Endothelial cell of umbilical vein (primary cell): ENCODE measurements at regions not wholly inside any gene's neighbourhood (a gene's known extent, or its start where the extent isn't known, plus 50 kb on each side); places are given as distances from the start of the nearest gene placed in this dataset.

ENCODE experiments used
- BruUV-seq: library from RNA; stranded (reverse); fragments of 400-500 nt; replicated peaks from 2 replicates; lab custom pipeline; 2021; lab: Mats Ljungman, UMichigan
- CTCF ChIA-PET: fragments of 300-600, 350-600 bp; sonication (Branson Sonifier 250); formaldehyde crosslinking; loops from one replicate; lab custom pipeline; 2021; ENCODE audit warnings: antibody characterized with exemption, inconsistent platforms; lab: Charles Lee
- POLR2A ChIA-PET: fragments of 300-600, 350-600 bp; sonication (Branson Sonifier 250); formaldehyde crosslinking; loops from one replicate; lab custom pipeline; 2021; ENCODE audit warnings: antibody characterized with exemption, inconsistent platforms; lab: Charles Lee
- DNase-seq: peaks from one replicate; pipeline ENCODE4 v3.0.0-alpha.2; 2011; ENCODE audit warnings: low read depth, low spot score
- FAIRE-seq: peaks from 2 replicates; lab custom pipeline; 2011; peaks lifted over from hg19 to GRCh38; lab: Jason Lieb, UNC
- H2AFZ ChIP-seq: 2 replicates; pipeline ENCODE4 v1.6.0; 2012; ENCODE audit warnings: low read depth, low read length, control low read depth, inconsistent platforms
- H3K27ac ChIP-seq: 2 replicates; pipeline ENCODE4 v1.5.1; 2011; ENCODE audit warnings: low read depth, mild to moderate bottlenecking, control low read depth, low read length, moderate library complexity; ENCODE audit not compliant: insufficient read depth
- H3K27me3 ChIP-seq, 2 experiments: 2 replicates each; pipeline versions ENCODE4 v1.6.0 to v1.6.1; 2011; ENCODE audit warnings: low read length in 2 of 2, mixed read lengths in 1 of 2; ENCODE audit not compliant: control insufficient read depth in 2 of 2, insufficient read depth in 2 of 2
- H3K36me3 ChIP-seq, 2 experiments: 2 replicates in 1 of 2; 3 replicates in 1 of 2; pipeline ENCODE4 v1.5.1; 2011; ENCODE audit warnings: low read length in 2 of 2, mild to moderate bottlenecking in 1 of 2, moderate library complexity in 1 of 2; ENCODE audit not compliant: control insufficient read depth in 2 of 2, insufficient read depth in 2 of 2; ENCODE audit errors: extremely low read depth in 1 of 2
- H3K4me1 ChIP-seq: 3 replicates; pipeline ENCODE4 v1.5.1; 2011; ENCODE audit warnings: mild to moderate bottlenecking, low read length; ENCODE audit not compliant: control insufficient read depth, insufficient read depth; ENCODE audit errors: extremely low read depth
- H3K4me2 ChIP-seq: 2 replicates; pipeline ENCODE4 v1.6.1; 2011; ENCODE audit warnings: low read length, control low read depth, mixed read lengths; ENCODE audit not compliant: insufficient read depth
- H3K4me3 ChIP-seq, 3 experiments: fragments of 200-600 bp in 1 of 3; sonication (generic), shearing (Covaris generic) in 1 of 3; replicated peaks in 1 of 3; 2 replicates each; pipeline ENCODE4 v1.5.1; 2011 to 2016; ENCODE audit warnings: control low read depth in 3 of 3, low read length in 3 of 3, mild to moderate bottlenecking in 2 of 3, inconsistent platforms in 1 of 3, low read depth in 1 of 3, moderate library complexity in 1 of 3; ENCODE audit not compliant: insufficient read depth in 1 of 3
- H3K79me2 ChIP-seq: 2 replicates; pipeline ENCODE4 v1.6.0; 2012; ENCODE audit warnings: low read length, inconsistent platforms; ENCODE audit not compliant: control insufficient read depth, insufficient read depth
- H3K9ac ChIP-seq: replicated peaks from 2 replicates; pipeline ENCODE3; 2011; ENCODE audit warnings: low read length, control low read depth; ENCODE audit not compliant: insufficient read depth; ENCODE audit errors: extremely low read depth
- H3K9me1 ChIP-seq: replicated peaks from 3 replicates; pipeline ENCODE4 v1.6.0; 2011; ENCODE audit warnings: mild to moderate bottlenecking, low read length; ENCODE audit not compliant: control insufficient read depth, insufficient read depth; ENCODE audit errors: extremely low read depth
- H3K9me3 ChIP-seq: replicated peaks from 2 replicates; pipeline ENCODE4 v1.5.1; 2012; ENCODE audit warnings: low read length, inconsistent platforms; ENCODE audit not compliant: control insufficient read depth, insufficient read depth
- H4K20me1 ChIP-seq: replicated peaks from 2 replicates; pipeline ENCODE3; 2011; ENCODE audit warnings: mild to moderate bottlenecking, low read length; ENCODE audit not compliant: control insufficient read depth, insufficient read depth; ENCODE audit errors: extremely low read depth
- EZH2 ChIP-seq: IDR thresholded peaks from 2 replicates; pipeline ENCODE4 v1.6.1; 2012; ENCODE audit warnings: borderline replicate concordance, low read depth, mild to moderate bottlenecking, moderate library complexity, low read length, inconsistent platforms; ENCODE audit not compliant: severe bottlenecking
- FOS ChIP-seq: IDR thresholded peaks from 2 replicates; pipeline ENCODE4 v1.6.1; 2011; ENCODE audit warnings: mild to moderate bottlenecking, low read length, moderate library complexity, borderline replicate concordance; ENCODE audit not compliant: insufficient read depth
- GATA2 ChIP-seq: IDR thresholded peaks from 2 replicates; pipeline ENCODE4 v1.7.0; 2011; ENCODE audit warnings: low read depth, mild to moderate bottlenecking, moderate library complexity, mixed read lengths, low read length; ENCODE audit not compliant: insufficient read length, insufficient read depth
- JUN ChIP-seq: IDR thresholded peaks from 2 replicates; pipeline ENCODE4 v1.6.1; 2011; ENCODE audit warnings: borderline replicate concordance, low read depth; ENCODE audit not compliant: insufficient read length, insufficient read depth
- MYC ChIP-seq: IDR thresholded peaks from one replicate; pipeline ENCODE4 v1.6.1; 2011; ENCODE audit warnings: mild to moderate bottlenecking, low read depth, low read length
- POLR2A ChIP-seq: IDR thresholded peaks from 2 replicates; pipeline ENCODE4 v1.6.1; 2012; ENCODE audit warnings: low read depth, mild to moderate bottlenecking, control low read depth, low read length
- POLR2AphosphoS5 ChIP-seq: IDR thresholded peaks from 2 replicates; pipeline ENCODE4 v1.6.1; 2012; ENCODE audit warnings: low read depth, mild to moderate bottlenecking, control low read depth, low read length, moderate library complexity; ENCODE audit not compliant: insufficient read depth
- dilution Hi-C: fragments of 300-500 bp; cut with MboI; formaldehyde crosslinking; loops from one replicate; pipeline ENCODE4 v1.15.0; 2019; ENCODE audit warnings: low sequenced_read_pairs; ENCODE audit not compliant: extremely low pct_ligation_motif_present
- intact Hi-C: fragments of 100-400 bp; cut with micrococcal nuclease; formaldehyde crosslinking; loops from one replicate; pipeline ENCODE4 v1.10.0; 2022
- TF ChIP-seq, protein P1 (sequence below), 2 donors: IDR thresholded peaks; 1 replicate in 1 of 2; 2 replicates in 1 of 2; pipeline ENCODE4 v1.5.1; 2011; ENCODE audit warnings: low read length in 2 of 2, mild to moderate bottlenecking in 2 of 2, moderate library complexity in 2 of 2, control low read depth in 1 of 2, inconsistent platforms in 1 of 2, low read depth in 1 of 2; ENCODE audit not compliant: insufficient read depth in 1 of 2; ENCODE audit errors: extremely low read depth in 1 of 2
- TF ChIP-seq, protein P2 (sequence below): IDR thresholded peaks from 2 replicates; pipeline ENCODE4 v1.6.1; 2011; ENCODE audit not compliant: insufficient read depth, insufficient read length

DNA sequence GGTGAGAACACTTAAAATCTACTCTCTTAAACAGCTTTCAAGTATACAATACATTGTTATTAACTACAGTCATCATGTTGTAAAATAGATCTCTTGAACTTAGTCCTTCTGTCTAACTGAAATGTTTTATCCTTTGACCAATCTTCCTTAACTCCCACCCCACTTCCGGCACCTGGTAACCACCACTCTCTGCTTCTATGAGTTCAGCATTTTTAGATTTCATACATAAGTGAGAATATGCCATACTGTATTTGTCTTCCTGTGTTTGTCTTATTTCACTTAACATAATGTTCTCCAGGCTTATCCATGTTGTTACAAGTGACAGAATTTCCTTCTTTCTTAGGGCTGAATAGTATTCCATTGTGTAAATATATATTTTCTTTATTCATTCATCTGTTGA lies 144.1 kb upstream of the TRPC4 start:
- intact Hi-C loops: no loop called here
- no peak for FAIRE-seq
- no peak overlapping the region for H3K27ac ChIP-seq
- H2AFZ ChIP-seq: no peak overlapping the region
- BruUV-seq: no TSS peak
- H3K9me1 ChIP-seq: no peaks in the 10 kb centered on the region
- TF ChIP-seq FOS: no peak
- TF ChIP-seq EZH2: no peak
- no peak for TF ChIP-seq JUN
- TF ChIP-seq, protein P1, sequence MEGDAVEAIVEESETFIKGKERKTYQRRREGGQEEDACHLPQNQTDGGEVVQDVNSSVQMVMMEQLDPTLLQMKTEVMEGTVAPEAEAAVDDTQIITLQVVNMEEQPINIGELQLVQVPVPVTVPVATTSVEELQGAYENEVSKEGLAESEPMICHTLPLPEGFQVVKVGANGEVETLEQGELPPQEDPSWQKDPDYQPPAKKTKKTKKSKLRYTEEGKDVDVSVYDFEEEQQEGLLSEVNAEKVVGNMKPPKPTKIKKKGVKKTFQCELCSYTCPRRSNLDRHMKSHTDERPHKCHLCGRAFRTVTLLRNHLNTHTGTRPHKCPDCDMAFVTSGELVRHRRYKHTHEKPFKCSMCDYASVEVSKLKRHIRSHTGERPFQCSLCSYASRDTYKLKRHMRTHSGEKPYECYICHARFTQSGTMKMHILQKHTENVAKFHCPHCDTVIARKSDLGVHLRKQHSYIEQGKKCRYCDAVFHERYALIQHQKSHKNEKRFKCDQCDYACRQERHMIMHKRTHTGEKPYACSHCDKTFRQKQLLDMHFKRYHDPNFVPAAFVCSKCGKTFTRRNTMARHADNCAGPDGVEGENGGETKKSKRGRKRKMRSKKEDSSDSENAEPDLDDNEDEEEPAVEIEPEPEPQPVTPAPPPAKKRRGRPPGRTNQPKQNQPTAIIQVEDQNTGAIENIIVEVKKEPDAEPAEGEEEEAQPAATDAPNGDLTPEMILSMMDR (IDR thresholded peaks at IDR 0.05; ENCODE audit: extremely low read depth in 1 of 2, insufficient read depth in 1 of 2, low read depth in 1 of 2, low read length in 2 of 2): no peak
- TF ChIP-seq POLR2A: no peak
- TF ChIP-seq GATA2: no peak
- TF ChIP-seq, protein P2, sequence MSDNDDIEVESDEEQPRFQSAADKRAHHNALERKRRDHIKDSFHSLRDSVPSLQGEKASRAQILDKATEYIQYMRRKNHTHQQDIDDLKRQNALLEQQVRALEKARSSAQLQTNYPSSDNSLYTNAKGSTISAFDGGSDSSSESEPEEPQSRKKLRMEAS: no peak
- TF ChIP-seq POLR2AphosphoS5: no peak
- TF ChIP-seq MYC: no peak
- no peaks in the 10 kb centered on the region for H3K27me3 ChIP-seq
- H3K36me3 ChIP-seq: no peaks in the 10 kb centered on the region
- peak; percentile 51 for DNase-seq
- H3K4me2 ChIP-seq: no peak overlapping the region
- dilution Hi-C loops: no loop called here
- POLR2A ChIA-PET: no interaction called here
- H3K4me3 ChIP-seq: no peak overlapping the region
- H3K9me3 ChIP-seq: no peaks in the 10 kb centered on the region
- H4K20me1 ChIP-seq: no peaks in the 10 kb centered on the region
- H3K79me2 ChIP-seq: no peaks in the 10 kb centered on the region
- CTCF ChIA-PET: interaction anchor here (1.9 to 2.3 kb wide), 2 partner anchors 10 to 568 kb away, joined by 5 to 6 read pairs; no protein-coding TSS in a partner anchor
- H3K9ac ChIP-seq: no peak overlapping the region
- H3K4me1 ChIP-seq: no peaks in the 10 kb centered on the region
